ENCODE measurements at regions not wholly inside any gene's neighbourhood (a gene's known extent, or its start where the extent isn't known, plus 50 kb on each side); places are given as distances from the start of the nearest gene placed in this dataset.

GRCh38 chr1:101360506-101360905 lies 123.7 kb downstream of the S1PR1 start:
- TF ChIP-seq, protein P1, sequence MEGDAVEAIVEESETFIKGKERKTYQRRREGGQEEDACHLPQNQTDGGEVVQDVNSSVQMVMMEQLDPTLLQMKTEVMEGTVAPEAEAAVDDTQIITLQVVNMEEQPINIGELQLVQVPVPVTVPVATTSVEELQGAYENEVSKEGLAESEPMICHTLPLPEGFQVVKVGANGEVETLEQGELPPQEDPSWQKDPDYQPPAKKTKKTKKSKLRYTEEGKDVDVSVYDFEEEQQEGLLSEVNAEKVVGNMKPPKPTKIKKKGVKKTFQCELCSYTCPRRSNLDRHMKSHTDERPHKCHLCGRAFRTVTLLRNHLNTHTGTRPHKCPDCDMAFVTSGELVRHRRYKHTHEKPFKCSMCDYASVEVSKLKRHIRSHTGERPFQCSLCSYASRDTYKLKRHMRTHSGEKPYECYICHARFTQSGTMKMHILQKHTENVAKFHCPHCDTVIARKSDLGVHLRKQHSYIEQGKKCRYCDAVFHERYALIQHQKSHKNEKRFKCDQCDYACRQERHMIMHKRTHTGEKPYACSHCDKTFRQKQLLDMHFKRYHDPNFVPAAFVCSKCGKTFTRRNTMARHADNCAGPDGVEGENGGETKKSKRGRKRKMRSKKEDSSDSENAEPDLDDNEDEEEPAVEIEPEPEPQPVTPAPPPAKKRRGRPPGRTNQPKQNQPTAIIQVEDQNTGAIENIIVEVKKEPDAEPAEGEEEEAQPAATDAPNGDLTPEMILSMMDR (IDR thresholded peaks at IDR 0.05; ENCODE audit: low read depth, low read length), result no peak
- H3K4me3 ChIP-seq (ENCODE audit: low read depth, low read length), result no peak overlapping the region

DNA sequence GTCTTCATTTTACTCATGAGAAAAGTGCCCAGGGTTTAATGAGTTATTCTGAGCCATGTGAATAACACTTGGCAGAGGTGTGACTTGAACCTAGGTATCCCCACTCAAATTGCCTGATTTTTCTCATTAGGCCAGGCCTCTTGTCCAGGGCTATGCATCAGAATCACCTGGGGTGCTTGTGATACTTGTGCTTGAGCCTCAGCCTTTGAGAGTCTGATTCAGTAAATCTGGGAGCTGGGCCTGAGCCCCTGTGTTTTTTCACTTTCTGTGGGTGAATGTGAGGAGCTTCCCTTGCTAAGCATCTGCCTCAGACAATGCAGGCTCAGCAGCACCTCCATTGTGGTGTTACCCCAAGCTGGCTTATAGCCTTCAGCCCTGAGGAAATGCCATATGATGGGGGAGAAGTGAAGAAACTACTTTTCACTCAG lies 127.1 kb downstream of the S1PR1 start:
- H3K4me3 ChIP-seq (ENCODE audit: low read depth, low read length), result no peak overlapping the region
- TF ChIP-seq, protein P1 (IDR thresholded peaks at IDR 0.05; ENCODE audit: low read depth, low read length), result no peak

DNA sequence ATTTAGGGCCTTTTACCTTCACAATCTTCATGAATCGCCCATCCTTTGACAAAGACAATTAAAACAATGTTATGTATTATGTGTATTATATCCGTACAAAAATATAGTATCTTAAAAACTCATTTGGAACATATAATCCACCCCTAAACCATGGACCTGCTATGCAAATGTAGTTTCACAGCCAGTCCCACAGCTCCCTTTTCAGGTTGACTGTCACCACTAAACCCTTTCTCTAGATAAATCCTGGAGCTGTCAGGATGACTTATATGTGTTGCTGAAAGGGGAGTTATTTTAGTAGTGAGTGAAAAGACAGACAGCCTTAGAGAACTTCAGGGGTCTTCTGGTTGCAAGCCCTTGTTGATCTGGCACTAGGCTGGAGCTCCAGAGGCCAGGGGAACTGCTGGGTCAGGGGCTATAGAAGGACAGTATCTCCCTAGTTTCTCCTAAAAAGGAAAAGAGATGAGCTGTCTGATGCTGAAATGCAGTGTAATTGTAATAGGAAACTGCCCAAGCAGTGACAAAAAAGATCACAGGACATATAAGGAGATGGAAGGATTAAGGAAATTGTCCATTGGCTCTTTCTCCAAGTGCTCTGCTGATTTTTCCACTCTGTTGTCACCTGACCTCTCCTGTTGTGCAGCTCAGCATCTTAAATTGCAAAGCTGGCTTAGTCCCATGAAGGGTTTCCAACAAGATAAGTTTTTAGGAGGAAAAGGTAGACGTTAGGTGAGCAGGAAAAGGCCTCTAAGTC lies 127.7 kb downstream of the S1PR1 start:
- H3K4me3 ChIP-seq (ENCODE audit: low read depth, low read length), result no peak overlapping the region
- TF ChIP-seq, protein P1 (IDR thresholded peaks at IDR 0.05; ENCODE audit: low read depth, low read length), result no peak

- no peak overlapping the region for H3K4me3 ChIP-seq (ENCODE audit: low read depth, low read length)
- TF ChIP-seq, protein P1 (IDR thresholded peaks at IDR 0.05; ENCODE audit: low read depth, low read length), result no peak
Observed at GRCh38 chr1:101365186-101365585, 128.4 kb downstream of the S1PR1 start.

GRCh38 chr1:101365878-101366277 lies 129.1 kb downstream of the S1PR1 start:
- TF ChIP-seq, protein P1 (IDR thresholded peaks at IDR 0.05; ENCODE audit: low read depth, low read length), result no peak
- H3K4me3 ChIP-seq (ENCODE audit: low read depth, low read length), result no peak overlapping the region

GRCh38 chr1:101366513-101367215 lies 129.8 kb downstream of the S1PR1 start:
- no peak overlapping the region for H3K4me3 ChIP-seq (ENCODE audit: low read depth, low read length)
- TF ChIP-seq, protein P1 (IDR thresholded peaks at IDR 0.05; ENCODE audit: low read depth, low read length), result no peak

GRCh38 chr1:101367630-101368029 lies 130.8 kb downstream of the S1PR1 start:
- TF ChIP-seq, protein P1 (IDR thresholded peaks at IDR 0.05; ENCODE audit: low read depth, low read length), result no peak
- no peak overlapping the region for H3K4me3 ChIP-seq (ENCODE audit: low read depth, low read length)

Measured in WI38 (cell line).